NB4 (cell line): ENCODE measurements at regions not wholly inside any gene's neighbourhood (a gene's known extent, or its start where the extent isn't known, plus 50 kb on each side); places are given as distances from the start of the nearest gene placed in this dataset.

Experiments used
- CTCF ChIP-seq: IDR thresholded peaks from one replicate; pipeline ENCODE4 v1.5.1; 2012; ENCODE audit warnings: low read depth, low read length
- MYC ChIP-seq: IDR thresholded peaks from 2 replicates; pipeline ENCODE4 v1.6.1; 2011; ENCODE audit warnings: low read depth, low read length
- POLR2A ChIP-seq: IDR thresholded peaks from 2 replicates; pipeline ENCODE4 v1.6.1; 2011; ENCODE audit warnings: mild to moderate bottlenecking; ENCODE audit not compliant: insufficient read length; ENCODE audit errors: extremely low read depth

DNA sequence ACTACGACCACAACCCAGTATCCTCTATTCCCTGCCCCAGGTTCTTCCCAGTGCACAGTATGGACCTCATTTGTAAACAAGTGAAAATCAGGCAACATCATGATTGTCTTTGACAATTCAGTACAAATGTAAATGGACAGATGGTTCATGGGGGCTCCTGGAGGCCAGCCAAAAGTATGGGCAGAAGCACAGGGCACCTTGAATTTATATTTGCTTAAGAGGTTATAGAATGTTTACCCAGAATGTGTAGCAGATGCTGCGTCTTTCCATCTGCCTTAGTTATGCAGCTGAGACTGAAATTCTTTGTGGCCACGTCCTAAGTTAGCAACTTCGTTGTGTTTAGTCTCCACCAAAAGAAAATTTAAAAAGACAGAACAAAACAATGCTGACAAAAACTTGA is 559.6 kb upstream of the NRSN1 start:
- TF ChIP-seq CTCF (no peak), POLR2A (no peak), MYC (no peak)
